H9 (cell line): ENCODE measurements at regions not wholly inside any gene's neighbourhood (a gene's known extent, or its start where the extent isn't known, plus 50 kb on each side); places are given as distances from the start of the nearest gene placed in this dataset.

Experiments used
- DNase-seq: peaks from one replicate; pipeline ENCODE4 v3.0.0-alpha.2; 2017
- H2AFZ ChIP-seq: one replicate; pipeline ENCODE4 v1.6.1; 2013; ENCODE audit warnings: mild to moderate bottlenecking, low read length, control low read depth, moderate library complexity
- H2AK5ac ChIP-seq: 2 replicates; pipeline ENCODE4 v1.6.1; 2013; ENCODE audit warnings: low read length, control low read depth, mixed read lengths; ENCODE audit not compliant: insufficient read length
- H2BK120ac ChIP-seq: one replicate; pipeline ENCODE4 v1.6.1; 2013; ENCODE audit warnings: low read depth, mild to moderate bottlenecking, low read length, control low read depth, inconsistent platforms; ENCODE audit not compliant: poor library complexity, severe bottlenecking
- H2BK12ac ChIP-seq: 2 replicates; pipeline ENCODE4 v1.6.1; 2013; ENCODE audit warnings: low read length, control low read depth, mixed read lengths, low read depth; ENCODE audit not compliant: insufficient read length
- H2BK15ac ChIP-seq: 2 replicates; pipeline ENCODE4 v1.6.1; 2013; ENCODE audit warnings: low read depth, low read length, control low read depth
- H2BK20ac ChIP-seq: one replicate; pipeline ENCODE4 v1.6.1; 2013; ENCODE audit warnings: low read depth, mild to moderate bottlenecking, low read length, control low read depth, inconsistent platforms; ENCODE audit not compliant: poor library complexity, severe bottlenecking
- H2BK5ac ChIP-seq: 2 replicates; pipeline ENCODE4 v1.6.1; 2013; ENCODE audit warnings: low read length, control low read depth, mixed read lengths; ENCODE audit not compliant: insufficient read length
- H3K14ac ChIP-seq: 2 replicates; pipeline ENCODE4 v1.6.1; 2013; ENCODE audit warnings: low read length, control low read depth; ENCODE audit not compliant: insufficient read depth
- H3K18ac ChIP-seq: 2 replicates; pipeline ENCODE4 v1.6.1; 2013; ENCODE audit warnings: low read depth, mild to moderate bottlenecking, mixed read lengths, low read length, control low read depth; ENCODE audit not compliant: insufficient read length
- H3K23ac ChIP-seq: 2 replicates; pipeline ENCODE4 v1.6.1; 2013; ENCODE audit warnings: low read length, control low read depth, mixed read lengths, low read depth; ENCODE audit not compliant: insufficient read length
- H3K23me2 ChIP-seq: 2 replicates; pipeline ENCODE4 v1.6.1; 2013; ENCODE audit warnings: low read depth, mild to moderate bottlenecking, mixed read lengths, low read length, control low read depth; ENCODE audit not compliant: insufficient read length, poor library complexity, severe bottlenecking
- H3K27ac ChIP-seq: 2 replicates; pipeline ENCODE4 v1.5.1; 2013; ENCODE audit warnings: low read length, control low read depth, mixed read lengths, low read depth; ENCODE audit not compliant: insufficient read length
- H3K27me3 ChIP-seq: 2 replicates; pipeline ENCODE4 v1.6.1; 2013; ENCODE audit warnings: low read length, control low read depth, inconsistent platforms; ENCODE audit not compliant: insufficient read depth
- H3K4ac ChIP-seq: 2 replicates; pipeline ENCODE4 v1.6.1; 2013; ENCODE audit warnings: low read depth, mild to moderate bottlenecking, control low read depth, inconsistent platforms, low read length, moderate library complexity
- H3K4me1 ChIP-seq: 2 replicates; pipeline ENCODE4 v1.6.1; 2013; ENCODE audit warnings: low read length, control low read depth, inconsistent platforms; ENCODE audit not compliant: insufficient read depth
- H3K4me2 ChIP-seq: 2 replicates; pipeline ENCODE4 v1.6.1; 2013; ENCODE audit warnings: low read length, control low read depth, mixed read lengths; ENCODE audit not compliant: insufficient read length, insufficient read depth
- H3K56ac ChIP-seq: 2 replicates; pipeline ENCODE4 v1.6.1; 2013; ENCODE audit warnings: low read depth, mild to moderate bottlenecking, mixed read lengths, low read length, control low read depth; ENCODE audit not compliant: insufficient read length
- H3K79me1 ChIP-seq: 2 replicates; pipeline ENCODE4 v1.6.1; 2013; ENCODE audit warnings: low read depth, mild to moderate bottlenecking, moderate library complexity, low read length, control low read depth, inconsistent platforms; ENCODE audit not compliant: insufficient read depth, poor library complexity, severe bottlenecking
- H3K79me2 ChIP-seq: 2 replicates; pipeline ENCODE4 v1.6.1; 2013; ENCODE audit warnings: low read length, control low read depth, inconsistent platforms; ENCODE audit not compliant: insufficient read depth
- H3K9ac ChIP-seq: 2 replicates; pipeline ENCODE4 v1.6.1; 2013; ENCODE audit warnings: low read length, control low read depth, mixed read lengths; ENCODE audit not compliant: insufficient read length; ENCODE audit errors: extremely low read depth
- H3K9me3 ChIP-seq: one replicate; pipeline ENCODE4 v1.6.1; 2013; ENCODE audit warnings: low read depth, low read length, inconsistent platforms; ENCODE audit not compliant: control insufficient read depth
- H3T11ph ChIP-seq: one replicate; pipeline ENCODE4 v1.6.1; 2013; ENCODE audit warnings: mild to moderate bottlenecking, low read length, control low read depth, inconsistent platforms
- H4K20me1 ChIP-seq: one replicate; pipeline ENCODE4 v1.6.1; 2013; ENCODE audit not compliant: control insufficient read depth, insufficient read length, insufficient read depth
- H4K5ac ChIP-seq: 2 replicates; pipeline ENCODE4 v1.6.1; 2013; ENCODE audit warnings: low read depth, mild to moderate bottlenecking, mixed read lengths, low read length, control low read depth; ENCODE audit not compliant: insufficient read length
- H4K8ac ChIP-seq: replicated peaks from 2 replicates; pipeline ENCODE4 v1.6.1; 2013; ENCODE audit warnings: low read length, control low read depth, mixed read lengths, low read depth; ENCODE audit not compliant: insufficient read length
- H4K91ac ChIP-seq: 2 replicates; pipeline ENCODE4 v1.6.1; 2013; ENCODE audit warnings: low read depth, mild to moderate bottlenecking, moderate library complexity, mixed read lengths, low read length, control low read depth; ENCODE audit not compliant: insufficient read length
- H3K27ac Mint-ChIP-seq, 3 experiments: 2 replicates in 2 of 3; 3 replicates in 1 of 3; pipeline ENCODE4 v1.8.0; 2020 to 2021; ENCODE audit warnings: mixed read lengths in 3 of 3, mild to moderate bottlenecking in 1 of 3, moderate library complexity in 1 of 3
- H3K27me3 Mint-ChIP-seq: 2 replicates; pipeline ENCODE4 v1.8.0; 2021; ENCODE audit warnings: low read depth, mild to moderate bottlenecking, moderate library complexity, mixed read lengths
- H3K36me3 Mint-ChIP-seq, 3 experiments: 2 replicates in 2 of 3; 3 replicates in 1 of 3; pipeline ENCODE4 v1.8.0; 2020 to 2021; ENCODE audit warnings: low read depth in 3 of 3, mixed read lengths in 3 of 3; ENCODE audit not compliant: insufficient read depth in 1 of 3
- H3K4me1 Mint-ChIP-seq, 2 experiments: 2 replicates each; pipeline ENCODE4 v1.8.0; 2020; ENCODE audit warnings: mixed read lengths in 2 of 2
- H3K4me3 Mint-ChIP-seq, 2 experiments: 2 replicates in 1 of 2; 3 replicates in 1 of 2; pipeline ENCODE4 v1.8.0; 2020 to 2021; ENCODE audit warnings: mild to moderate bottlenecking in 2 of 2, mixed read lengths in 2 of 2, moderate library complexity in 1 of 2
- H3K9me3 Mint-ChIP-seq, 2 experiments: 2 replicates in 1 of 2; 3 replicates in 1 of 2; pipeline ENCODE4 v1.8.0; 2020; ENCODE audit warnings: mild to moderate bottlenecking in 2 of 2, mixed read lengths in 2 of 2, moderate library complexity in 1 of 2
- CTCF ChIP-seq: fragments of 200-600 bp; sonication (generic); conservative IDR thresholded peaks from 3 replicates; pipeline ENCODE4 v1.8.0; 2021; ENCODE audit warnings: antibody characterized with exemption, mild to moderate bottlenecking
- WGBS: extraction: QIAGEN DNeasy Blood & Tissue Kit; methylation state at CpG from one replicate; pipeline ENCODE4 v1.1.7; 2013; ENCODE audit warnings: missing lambda C conversion rate, low lambda C conversion rate, mixed read lengths; ENCODE audit not compliant: insufficient read length; ENCODE audit errors: extremely low coverage; 5-methylcytosine and 5-hydroxymethylcytosine counted together

GRCh38 chr4:141304346-141304745 lies 83.7 kb downstream of the ZNF330 start:
- H3K56ac ChIP-seq: no peak overlapping the region
- H3K23ac ChIP-seq: no peak overlapping the region
- H2BK120ac ChIP-seq: no peak overlapping the region
- H2BK20ac ChIP-seq: no peak overlapping the region
- no peaks in the 10 kb centered on the region for H3K27me3 ChIP-seq
- H3K79me2 ChIP-seq: no peaks in the 10 kb centered on the region
- H4K20me1 ChIP-seq: no peaks in the 10 kb centered on the region
- no peak for TF ChIP-seq CTCF
- no peak overlapping the region for H2BK12ac ChIP-seq
- H4K91ac ChIP-seq: no peak overlapping the region
- no peaks in the 10 kb centered on the region for H3K79me1 ChIP-seq
- H3K4me2 ChIP-seq: no peak overlapping the region
- H4K5ac ChIP-seq: no peak overlapping the region
- no peak overlapping the region for H3K14ac ChIP-seq
- H2AK5ac ChIP-seq: no peak overlapping the region
- H3K18ac ChIP-seq: no peak overlapping the region
- H2BK5ac ChIP-seq: no peak overlapping the region
- no peaks in the 10 kb centered on the region for H3K4me1 ChIP-seq
- no peak overlapping the region for H3T11ph ChIP-seq
- DNase-seq: no peak
- H3K9me3 ChIP-seq: no peaks in the 10 kb centered on the region
- no peaks in the 10 kb centered on the region for H3K23me2 ChIP-seq
- Mint-ChIP-seq H3K36me3 (no peaks in the 10 kb centered on the region), H3K27me3 (peaks cover 2% of the 10 kb centered on the region; the same call in 1 of the 2 replicates), H3K4me1 (0 out of 4 replicates have a peak, but pooled peaks cover 0 to 2% of the 10 kb centered on the region in 2 experiments), H3K9me3 (no peaks in the 10 kb centered on the region), H3K4me3 (no peak overlapping the region), H3K27ac (no peak overlapping the region)
- H3K9ac ChIP-seq: no peak overlapping the region
- H4K8ac ChIP-seq: no peak overlapping the region
- WGBS: no CpG with 5 or more reads among the region's 2 CpGs
- H2BK15ac ChIP-seq: no peak overlapping the region
- H3K27ac ChIP-seq: no peak overlapping the region
- no peak overlapping the region for H3K4ac ChIP-seq
- H2AFZ ChIP-seq: no peak overlapping the region
